C4-2B (cell line): ENCODE measurements at regions not wholly inside any gene's neighbourhood (a gene's known extent, or its start where the extent isn't known, plus 50 kb on each side); places are given as distances from the start of the nearest gene placed in this dataset.

ENCODE experiments used
- H3K27ac ChIP-seq: fragments of 450-650 bp; 2 replicates; pipeline ENCODE4 v1.5.1; 2017
- CTCF ChIP-seq: fragments of 450-650 bp; conservative IDR thresholded peaks from 2 replicates; pipeline ENCODE4 v1.5.1; 2017; ENCODE audit warnings: mild to moderate bottlenecking
- ZFX ChIP-seq: fragments of 450-650 bp; IDR thresholded peaks from 2 replicates; pipeline ENCODE4 v1.6.1; 2017

GRCh38 chr22:48227341-48228018 lies 1465.0 kb downstream of the TBC1D22A start:
- no peak for TF ChIP-seq ZFX
- TF ChIP-seq CTCF: no peak
- no peak overlapping the region for H3K27ac ChIP-seq

- no peak overlapping the region for H3K27ac ChIP-seq
- TF ChIP-seq ZFX: no peak
- no peak for TF ChIP-seq CTCF
Measured at GRCh38 chr22:48226026-48227013, 1463.9 kb downstream of the TBC1D22A start.

- TF ChIP-seq CTCF (no peak), ZFX (no peak)
- no peak overlapping the region for H3K27ac ChIP-seq
Measured at GRCh38 chr22:48224332-48224731, 1461.9 kb downstream of the TBC1D22A start.

- H3K27ac ChIP-seq: no peak overlapping the region
- TF ChIP-seq CTCF (no peak), ZFX (no peak)
Measured at GRCh38 chr22:48223488-48224190, 1461.2 kb downstream of the TBC1D22A start.

- TF ChIP-seq ZFX (no peak), CTCF (no peak)
- no peak overlapping the region for H3K27ac ChIP-seq
Measured at GRCh38 chr22:48222742-48223487, 1460.5 kb downstream of the TBC1D22A start.

- H3K27ac ChIP-seq: no peak overlapping the region
- TF ChIP-seq ZFX (no peak), CTCF (no peak)
Measured at GRCh38 chr22:48218889-48219420, 1456.5 kb downstream of the TBC1D22A start.
